Upper lobe of left lung (tissue), 4 donors: ENCODE measurements at regions not wholly inside any gene's neighbourhood (a gene's known extent, or its start where the extent isn't known, plus 50 kb on each side); places are given as distances from the start of the nearest gene placed in this dataset.

Experiments used
- CTCF ChIP-seq, 6 experiments: fragments of 450-650 bp in 4 of 6; fragments of 200-600 bp in 2 of 6; sonication (generic) in 2 of 6; IDR thresholded peaks; one replicate each; pipeline ENCODE4 v1.5.1; 2016 to 2019; ENCODE audit warnings: antibody characterized with exemption in 6 of 6
- EP300 ChIP-seq, 4 donors: sonication (generic); formaldehyde crosslinking; IDR thresholded peaks; one replicate each; pipeline ENCODE4 v1.5.1; 2017; ENCODE audit warnings: antibody characterized with exemption in 4 of 4, control low read depth in 2 of 4
- POLR2AphosphoS5 ChIP-seq, 2 donors: sonication (generic); formaldehyde crosslinking; IDR thresholded peaks; one replicate each; pipeline ENCODE4 v1.5.1; 2017; ENCODE audit warnings: antibody characterized with exemption in 2 of 2

DNA sequence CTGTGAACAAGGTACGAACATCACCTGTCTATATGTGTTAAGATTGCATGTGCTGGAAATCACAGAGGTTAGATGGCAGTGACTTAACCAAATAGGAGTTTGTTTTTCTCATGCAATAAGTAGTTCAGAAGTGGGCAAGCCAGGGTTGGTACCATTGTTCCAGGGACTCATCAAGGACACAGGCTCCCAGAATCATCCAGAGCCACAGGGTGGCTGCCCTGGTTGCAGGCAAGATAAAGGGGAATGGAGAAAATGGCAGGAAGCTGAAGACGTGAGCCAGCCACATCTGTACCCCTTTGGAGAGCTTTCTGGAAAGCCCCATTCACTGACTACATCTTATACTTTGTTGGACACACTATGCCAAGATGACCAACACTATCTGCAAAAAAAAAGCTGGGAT is 126.0 kb upstream of the IL12B start:
- TF ChIP-seq CTCF (IDR thresholded peaks at IDR 0.05) (no peak), POLR2AphosphoS5 (IDR thresholded peaks at IDR 0.05) (no peak), EP300 (IDR thresholded peaks at IDR 0.05) (no peak)
